Cerebellar cortex (tissue), 1 donor: ENCODE measurements at regions not wholly inside any gene's neighbourhood (a gene's known extent, or its start where the extent isn't known, plus 50 kb on each side); places are given as distances from the start of the nearest gene placed in this dataset.
"Not testable (repeated sequence)": the region's sequence is repeated elsewhere in the genome, so short reads cannot be mapped to it uniquely, and the experiment has no call there.

Experiments used
- DNase-seq: peaks from one replicate; pipeline ENCODE4 v3.0.0-alpha.2; 2015; ENCODE audit warnings: low spot score

- DNase-seq, result no peak
Measured at GRCh38 chr5:94102849-94103248, 361.4 kb upstream of the POU5F2 start.

- DNase-seq, result not testable (repeated sequence)
Measured at GRCh38 chr5:94097384-94097783, 356.0 kb upstream of the POU5F2 start.

DNA sequence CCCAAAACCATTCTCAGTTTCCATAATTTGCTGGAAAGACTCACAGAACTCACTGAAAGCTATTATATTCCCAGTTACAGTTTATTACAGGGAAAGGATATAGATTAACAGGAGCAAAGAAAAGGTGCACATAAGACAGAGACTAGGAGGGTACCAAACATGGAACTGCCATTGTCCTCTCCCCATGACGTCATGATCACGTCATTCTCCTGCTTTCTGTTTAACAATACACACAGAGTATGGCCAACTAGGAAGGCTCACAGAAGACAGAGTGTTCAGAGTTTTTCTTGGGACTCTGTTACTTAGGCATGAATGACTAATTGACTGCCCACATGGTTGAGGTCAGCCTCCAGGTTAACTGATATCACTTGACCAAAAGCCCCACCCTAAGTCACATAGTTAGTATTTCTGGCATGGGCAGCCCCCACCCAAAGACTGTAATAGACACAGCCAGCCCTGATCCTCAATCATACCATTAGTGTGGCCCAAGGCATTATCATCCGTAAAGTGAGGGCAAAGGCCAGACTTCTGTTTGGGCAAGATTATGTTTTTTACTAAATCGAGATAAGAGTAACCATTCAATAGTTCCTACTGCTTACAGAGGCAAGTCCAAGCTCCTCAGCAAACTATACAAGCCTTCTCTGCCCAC, 353.5 kb upstream of the POU5F2 start:
- DNase-seq, result no peak

GRCh38 chr5:94093300-94093699, 351.9 kb upstream of the POU5F2 start:
- DNase-seq, result no peak

DNA sequence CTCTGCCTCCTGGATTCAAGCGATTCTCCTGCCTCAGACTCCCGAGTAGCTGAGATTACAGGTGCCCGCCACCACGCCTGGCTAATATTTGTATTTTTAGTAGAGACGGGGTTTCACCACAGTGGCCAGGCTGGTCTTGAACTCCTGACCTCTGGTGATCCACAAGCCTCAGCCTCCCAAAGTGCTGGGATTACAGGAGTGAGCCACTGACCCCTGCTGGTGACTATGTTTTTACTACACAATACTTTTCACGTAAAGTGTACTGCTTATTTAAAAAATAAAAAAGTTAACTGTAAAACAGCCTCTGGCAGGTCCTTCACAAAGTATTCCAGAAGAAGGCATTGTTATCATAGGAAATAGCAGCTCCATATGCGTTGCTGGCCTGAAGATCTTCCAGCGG, 345.2 kb upstream of the POU5F2 start:
- DNase-seq, result not testable (repeated sequence)

DNA sequence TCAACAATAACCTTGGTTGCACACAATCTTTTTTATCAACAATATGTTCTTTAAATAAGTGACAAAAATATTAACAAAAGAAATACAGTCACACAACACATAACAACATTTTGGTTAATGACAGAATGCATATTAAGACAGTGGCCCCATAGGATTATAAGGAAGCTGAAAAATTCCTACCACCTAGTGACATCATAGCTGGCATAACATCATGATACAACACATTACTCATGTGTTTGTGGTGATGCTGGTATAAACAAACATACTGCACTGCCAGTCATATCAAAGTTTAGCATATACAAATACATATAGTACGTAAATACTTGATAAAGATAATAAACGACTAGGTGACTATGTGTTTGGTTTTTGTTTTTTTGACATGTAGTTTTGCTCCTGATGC, 344.8 kb upstream of the POU5F2 start:
- no peak for DNase-seq

DNA sequence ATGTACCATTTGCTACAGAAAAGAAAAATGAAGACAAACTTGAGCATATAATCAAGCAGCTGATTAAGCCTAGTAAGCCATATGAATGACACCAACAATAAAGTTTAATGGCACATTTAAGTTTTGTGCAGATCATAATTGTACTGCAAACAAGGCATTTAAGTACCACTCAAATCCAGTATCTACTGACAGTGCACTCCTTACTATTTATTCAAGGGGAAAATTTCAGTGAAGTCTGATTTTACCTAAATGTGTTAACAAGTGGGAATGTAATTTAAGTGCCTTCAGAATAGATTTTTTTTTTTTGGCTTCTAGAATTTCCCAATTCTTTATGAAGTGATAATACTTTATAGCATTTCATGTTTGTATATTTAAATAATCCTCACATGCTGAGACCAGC, 341.0 kb upstream of the POU5F2 start:
- no peak for DNase-seq

DNA sequence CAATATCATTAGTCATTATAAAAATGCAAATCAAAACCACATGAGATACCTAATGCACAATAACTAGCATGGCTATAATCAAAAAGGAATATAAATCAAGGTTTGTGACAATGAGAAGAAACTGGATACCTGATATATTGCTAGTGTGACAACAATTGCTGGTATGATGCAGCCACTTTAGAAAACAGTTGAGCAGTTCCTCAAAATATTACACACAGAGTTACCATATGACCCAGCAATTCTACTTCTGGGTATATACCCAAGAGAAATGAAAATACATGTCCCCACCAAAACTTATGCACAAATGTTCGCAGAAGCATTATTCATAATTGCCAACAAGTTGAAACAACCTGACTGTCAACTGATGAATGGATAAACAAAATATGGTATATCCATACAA, 339.7 kb upstream of the POU5F2 start:
- DNase-seq, result no peak

GRCh38 chr5:94080390-94080789, 339.0 kb upstream of the POU5F2 start:
- no peak for DNase-seq

GRCh38 chr5:94072116-94072515, 330.7 kb upstream of the POU5F2 start:
- DNase-seq, result no peak

GRCh38 chr5:94066437-94067207, 325.2 kb upstream of the POU5F2 start:
- no peak for DNase-seq

- no peak for DNase-seq
Measured at GRCh38 chr5:94064025-94064424, 322.6 kb upstream of the POU5F2 start.

DNA sequence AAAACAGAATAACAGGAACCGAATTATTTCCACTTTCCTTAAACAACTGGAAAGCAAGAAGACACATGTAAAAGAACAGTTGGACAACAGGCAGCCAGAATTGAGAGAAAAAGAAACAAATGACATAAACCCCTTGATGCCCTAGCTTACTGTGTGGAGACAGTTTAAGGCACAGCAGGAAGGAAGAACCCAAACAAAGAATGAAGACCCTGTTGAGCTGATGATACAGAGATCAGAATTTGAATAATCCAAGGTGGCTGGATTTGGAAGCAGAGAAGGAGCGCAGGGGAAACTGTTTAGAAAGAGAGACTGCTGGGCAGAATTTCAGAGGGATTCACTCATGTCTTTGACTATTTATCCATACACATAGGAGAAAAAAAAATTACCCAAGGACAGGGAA, 316.3 kb upstream of the POU5F2 start:
- no peak for DNase-seq

DNA sequence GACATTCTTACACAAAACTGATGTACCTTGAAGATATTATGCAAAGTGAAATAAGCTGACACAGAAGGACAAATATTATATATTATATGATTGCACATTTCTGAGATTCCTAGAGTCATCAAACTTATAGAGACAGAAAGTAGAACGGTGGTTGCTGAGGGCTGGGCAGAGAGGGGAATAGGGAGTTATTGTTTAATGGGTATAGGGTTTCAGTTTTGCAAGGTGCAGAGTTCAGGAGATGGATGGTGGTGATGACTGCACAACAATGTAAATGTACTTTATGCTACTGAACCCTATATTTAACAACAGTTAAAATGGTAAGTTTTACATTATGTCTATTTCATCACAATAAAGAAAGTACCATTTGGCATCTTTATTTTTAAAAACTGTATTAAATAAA, 315.8 kb upstream of the POU5F2 start:
- no peak for DNase-seq

GRCh38 chr5:94049307-94049922, 308.0 kb upstream of the POU5F2 start:
- not testable (repeated sequence) for DNase-seq

DNA sequence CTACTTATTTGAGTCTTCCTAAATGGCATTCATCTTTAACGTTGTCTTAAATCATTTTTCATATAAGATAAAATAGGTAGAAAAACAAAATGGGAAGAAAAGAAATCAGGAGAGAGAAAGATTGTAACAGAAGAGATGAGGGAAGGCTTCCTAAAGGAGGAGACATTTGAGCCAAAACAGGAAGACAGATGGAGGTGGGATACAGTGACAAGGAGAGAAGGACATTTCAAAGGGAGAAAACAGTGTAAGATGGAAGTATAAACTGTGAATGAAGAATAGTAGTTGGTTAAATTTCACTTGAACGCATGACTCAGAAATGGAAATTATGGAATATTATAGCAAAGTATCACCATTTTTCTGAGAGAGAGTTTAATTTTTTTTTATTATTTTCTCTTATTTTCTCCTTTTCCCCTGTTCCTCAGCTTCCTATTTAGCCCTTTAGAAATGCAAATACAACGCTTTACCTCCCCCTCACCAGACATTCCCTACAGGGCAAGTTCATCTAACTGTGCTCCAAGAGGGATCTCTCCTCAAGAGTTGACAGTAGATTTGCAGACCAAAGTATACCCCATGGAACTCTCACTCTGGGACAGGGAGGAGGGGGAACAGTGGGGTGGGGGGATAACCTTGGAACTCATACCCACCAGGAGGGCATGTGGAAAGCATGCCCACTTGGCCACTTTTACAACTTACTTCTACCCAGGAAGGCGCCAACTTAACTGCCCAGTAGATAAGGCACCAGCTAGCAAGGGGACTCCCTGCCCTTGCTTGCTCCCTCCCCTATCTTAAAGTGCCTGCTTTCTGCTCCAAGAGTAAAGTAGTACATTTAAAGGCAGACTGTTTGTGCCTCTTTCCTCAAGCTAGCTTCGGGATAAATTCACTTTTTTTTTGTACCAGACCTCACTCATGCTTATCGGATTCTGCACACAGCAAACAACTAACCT, 304.7 kb upstream of the POU5F2 start:
- DNase-seq, result no peak

DNA sequence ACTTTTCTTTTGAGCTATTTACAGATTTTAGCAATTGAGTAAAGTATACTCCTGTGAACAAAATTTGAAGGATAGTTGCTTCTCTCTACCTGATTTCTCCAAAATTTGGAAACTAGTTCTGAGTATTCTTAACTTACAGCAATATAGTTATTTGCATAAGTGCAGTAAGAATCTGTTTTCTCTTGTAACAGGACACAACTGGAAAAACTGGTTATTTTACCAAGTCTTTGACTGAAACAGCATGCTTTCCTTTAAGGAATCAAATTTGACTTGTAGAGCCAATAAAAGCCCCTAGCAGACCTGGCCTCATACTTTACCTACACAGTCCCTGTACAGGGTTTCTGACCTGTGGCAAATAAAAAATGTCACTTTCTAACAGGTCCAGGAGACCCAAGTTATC, 301.9 kb upstream of the POU5F2 start:
- no peak for DNase-seq

GRCh38 chr5:94040591-94041148, 299.3 kb upstream of the POU5F2 start:
- no peak for DNase-seq

- DNase-seq, result no peak
Measured at GRCh38 chr5:94039101-94039500, 297.7 kb upstream of the POU5F2 start.

DNA sequence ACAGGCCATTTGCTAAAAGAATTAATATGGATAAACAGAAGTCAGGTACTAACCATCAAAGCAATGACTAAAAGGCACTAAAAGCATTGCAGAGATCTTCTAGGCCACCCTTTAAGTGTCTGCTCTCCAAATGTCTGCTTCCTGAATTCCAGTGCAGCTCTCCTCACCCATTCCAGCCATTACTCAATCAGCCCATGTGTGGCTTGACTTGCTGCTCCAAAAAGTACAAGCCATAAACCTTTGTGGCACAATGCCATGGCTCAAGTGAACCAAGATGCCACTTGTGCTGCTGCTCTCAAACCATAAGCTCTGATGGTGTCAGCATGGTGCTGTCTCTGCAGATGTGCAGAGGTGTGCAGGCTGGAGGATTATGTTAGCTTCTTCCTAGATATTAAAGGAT, 290.2 kb upstream of the POU5F2 start:
- no peak for DNase-seq

GRCh38 chr5:94028001-94028400, 286.6 kb upstream of the POU5F2 start:
- no peak for DNase-seq

GRCh38 chr5:94027145-94027544, 285.7 kb upstream of the POU5F2 start:
- no peak for DNase-seq
